GM12873 (cell line): ENCODE measurements at regions not wholly inside any gene's neighbourhood (a gene's known extent, or its start where the extent isn't known, plus 50 kb on each side); places are given as distances from the start of the nearest gene placed in this dataset.
A peak's percentile ranks its signal among the peaks of the same experiment; 100 is the strongest.

ENCODE experiments used
- CTCF ChIP-seq: IDR thresholded peaks from 2 replicates; pipeline ENCODE4 v1.5.1; 2012; ENCODE audit warnings: low read depth, mild to moderate bottlenecking, moderate library complexity, low read length, control low read depth; ENCODE audit not compliant: insufficient read depth; ENCODE audit errors: missing control alignments

- TF ChIP-seq CTCF = no peak
These were observed 379.2 kb upstream of the ERCC4 start for GRCh38 chr16:13540771-13541170.

GRCh38 chr16:13542284-13542683, 377.7 kb upstream of the ERCC4 start:
- TF ChIP-seq CTCF = peak; percentile 32

- no peak for TF ChIP-seq CTCF
These were observed 376.1 kb upstream of the ERCC4 start for GRCh38 chr16:13543850-13544249.

GRCh38 chr16:13545271-13545670, 374.7 kb upstream of the ERCC4 start:
- TF ChIP-seq CTCF = no peak

- TF ChIP-seq CTCF = no peak
These were observed 369.7 kb upstream of the ERCC4 start for GRCh38 chr16:13550254-13550653.

- no peak for TF ChIP-seq CTCF
These were observed 367.6 kb upstream of the ERCC4 start for GRCh38 chr16:13552062-13552959.

- TF ChIP-seq CTCF = no peak
These were observed 367.0 kb upstream of the ERCC4 start for GRCh38 chr16:13552960-13553257.
